ENCODE measurements at regions not wholly inside any gene's neighbourhood (a gene's known extent, or its start where the extent isn't known, plus 50 kb on each side); places are given as distances from the start of the nearest gene placed in this dataset.
"Not testable (repeated sequence)": the region's sequence is repeated elsewhere in the genome, so short reads cannot be mapped to it uniquely, and the experiment has no call there.

DNA sequence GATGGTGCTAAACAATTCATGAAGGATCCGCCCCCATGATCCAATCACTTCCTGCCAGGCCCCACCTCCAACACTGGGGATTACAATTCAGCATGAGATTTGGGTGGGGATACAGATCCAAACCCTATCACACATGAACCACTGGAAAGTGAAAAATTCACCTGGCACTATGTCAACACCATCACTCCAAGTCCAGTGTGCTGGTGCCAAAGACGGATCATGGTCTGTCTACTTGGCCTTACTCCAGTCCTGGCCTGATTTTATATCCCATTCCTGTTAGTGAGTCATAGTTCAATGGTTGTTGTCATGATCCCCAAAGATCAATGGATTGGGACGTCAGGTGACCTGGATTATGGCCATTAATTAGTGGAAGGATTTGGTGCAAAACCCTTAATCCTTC is 147.4 kb upstream of the RPS23 start:
- DNase-seq (ENCODE audit: low spot score) = no peak

DNA sequence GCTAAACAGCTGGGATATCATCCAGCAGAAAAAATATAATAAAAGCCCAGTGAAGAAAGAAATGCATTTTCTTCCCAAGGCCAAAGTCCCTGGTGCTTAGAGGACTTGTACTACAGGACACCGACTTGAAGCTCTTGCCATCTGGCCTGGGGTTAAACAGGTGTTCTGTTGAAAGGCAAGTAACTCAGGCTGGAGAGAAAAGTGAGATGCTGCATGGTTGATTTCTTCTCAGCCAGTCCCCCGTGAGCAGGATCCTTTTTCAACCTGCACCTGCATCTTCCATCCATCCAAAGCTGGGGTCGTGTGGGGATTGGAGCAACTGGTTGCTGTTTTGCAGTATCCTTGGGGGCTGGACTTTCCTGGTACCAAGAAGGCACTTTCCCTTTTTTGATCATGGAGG is 146.1 kb upstream of the RPS23 start:
- DNase-seq (ENCODE audit: low spot score) = no peak

DNA sequence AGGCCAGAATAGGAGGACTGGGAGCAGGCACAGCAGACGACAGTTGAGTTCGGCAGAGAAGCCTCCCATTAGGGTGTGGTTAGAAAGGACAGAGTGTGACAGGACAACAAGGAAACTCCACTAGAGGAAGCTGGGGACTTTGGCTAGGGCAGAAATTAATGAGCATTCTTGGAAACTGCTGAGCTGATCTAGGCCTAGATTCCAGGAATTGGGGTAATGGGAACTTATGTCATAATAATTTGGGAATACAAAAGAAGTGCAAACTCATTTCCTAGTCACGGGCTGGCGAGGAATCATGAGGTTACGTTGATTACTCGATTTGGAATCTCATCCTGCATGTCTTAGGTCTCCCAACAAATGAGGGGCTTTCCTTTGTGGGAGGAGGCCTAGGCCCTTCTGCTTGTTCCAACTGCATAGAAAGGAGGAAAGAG is 144.6 kb upstream of the RPS23 start:
- no peak for DNase-seq (ENCODE audit: low spot score)

DNA sequence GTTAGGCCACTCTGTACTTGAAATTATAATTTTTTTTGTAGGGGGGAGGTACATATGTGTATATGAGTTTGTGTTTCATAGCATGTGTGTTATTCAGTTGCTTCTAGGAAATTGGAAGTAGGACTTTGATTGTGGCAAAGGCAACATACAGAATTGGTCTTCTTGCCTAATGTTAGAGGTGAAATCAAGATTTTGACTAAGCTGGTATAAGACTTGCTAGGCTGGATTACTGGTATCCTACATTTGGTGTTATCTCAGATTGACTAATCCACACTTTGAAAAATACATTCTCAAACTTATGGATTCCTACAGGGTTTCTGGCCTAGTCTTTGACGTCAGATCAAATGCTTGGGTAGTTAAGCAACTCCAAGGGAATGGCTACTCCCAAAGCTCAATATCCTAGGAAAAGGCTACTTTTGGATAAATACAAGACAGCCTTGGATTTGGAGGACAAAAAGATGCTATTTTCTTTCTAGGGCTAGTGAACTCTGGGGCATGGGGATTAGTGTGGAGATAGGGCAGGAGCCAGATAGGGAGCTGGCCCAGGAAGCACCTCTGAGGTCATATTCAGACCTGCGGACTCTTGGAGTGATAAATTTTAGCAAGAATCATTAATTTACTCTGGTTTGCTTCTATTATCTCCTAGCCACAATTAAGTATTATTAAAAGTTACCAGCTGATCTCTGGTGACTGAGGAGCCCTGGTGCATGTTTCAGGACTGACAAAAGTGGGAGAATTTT is 144.0 kb upstream of the RPS23 start:
- DNase-seq (ENCODE audit: low spot score) = no peak

DNA sequence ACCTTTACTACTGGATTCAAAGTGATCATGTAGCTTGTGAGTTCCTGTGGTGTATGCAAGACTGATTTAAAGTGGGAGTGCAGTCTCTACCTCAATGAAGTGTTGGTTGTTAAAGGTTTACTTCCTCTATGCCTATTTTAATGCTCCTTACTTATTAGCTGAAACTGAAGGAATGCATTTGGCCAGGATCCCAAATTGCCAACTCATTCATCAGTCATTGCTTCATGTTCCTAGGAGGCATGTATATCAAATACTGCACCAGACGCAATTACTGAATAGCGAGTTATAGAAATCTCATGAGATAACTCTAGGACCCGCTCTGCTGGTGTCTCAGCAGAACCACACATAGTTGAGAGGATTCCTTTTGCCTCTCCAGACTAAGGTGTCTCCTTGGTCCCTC is 143.0 kb upstream of the RPS23 start:
- peak; percentile 64 for DNase-seq (ENCODE audit: low spot score)

DNA sequence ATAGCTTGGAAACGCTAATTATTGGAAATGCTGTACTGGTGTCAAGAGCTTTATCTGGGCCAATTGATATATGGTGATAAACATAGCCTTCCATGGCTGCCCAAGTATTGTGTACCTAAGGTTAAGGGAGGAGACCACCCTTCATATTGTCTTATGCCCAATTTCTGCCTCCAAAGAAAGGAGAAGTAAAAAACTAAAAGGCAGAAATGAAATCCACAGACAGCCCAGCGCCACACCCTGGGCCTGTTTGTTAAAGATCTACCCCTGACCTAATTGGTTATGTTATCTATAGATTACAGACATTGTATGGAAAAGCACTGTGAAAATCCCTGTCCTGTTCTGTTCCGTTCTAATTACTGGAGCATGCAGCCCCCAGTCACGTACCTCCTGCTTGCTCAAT is 142.4 kb upstream of the RPS23 start:
- not testable (repeated sequence) for DNase-seq (ENCODE audit: low spot score)

DNA sequence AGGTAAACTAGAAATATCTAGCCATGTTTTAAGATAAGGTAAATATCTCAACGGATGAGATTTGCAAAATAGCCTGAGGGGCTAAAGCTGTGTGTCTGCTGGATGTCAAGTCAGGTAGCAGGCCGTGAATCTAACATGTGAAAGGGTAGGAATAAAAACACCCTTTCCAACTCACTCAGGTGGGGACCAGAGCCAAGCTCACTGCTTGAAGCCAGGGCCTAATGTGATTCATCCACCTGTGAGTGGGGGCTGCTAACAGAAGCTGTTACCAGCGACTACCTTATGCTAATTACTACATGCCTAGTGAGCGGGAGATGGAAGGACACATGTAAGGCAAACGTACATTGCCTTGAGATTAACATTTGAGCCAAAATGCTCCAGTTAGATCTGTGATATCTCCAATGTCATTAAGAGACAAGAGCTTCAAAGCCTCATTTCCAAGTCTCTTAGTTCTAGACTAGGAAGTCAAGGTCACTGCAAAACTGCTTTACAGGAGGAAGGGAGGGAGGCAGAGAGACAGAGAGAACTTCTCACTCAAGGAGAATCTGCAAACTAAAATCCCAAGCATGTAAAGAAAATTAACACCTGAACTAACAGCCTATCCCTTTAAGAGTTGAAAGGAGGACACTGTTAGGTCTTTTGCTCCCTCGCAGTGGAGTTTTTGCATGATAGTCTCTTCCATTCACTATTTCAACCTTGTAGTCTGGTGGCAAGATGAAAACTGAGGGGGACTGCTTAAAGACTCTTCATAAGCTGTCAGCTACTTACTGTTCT is 141.6 kb upstream of the RPS23 start:
- no peak for DNase-seq (ENCODE audit: low spot score)

DNA sequence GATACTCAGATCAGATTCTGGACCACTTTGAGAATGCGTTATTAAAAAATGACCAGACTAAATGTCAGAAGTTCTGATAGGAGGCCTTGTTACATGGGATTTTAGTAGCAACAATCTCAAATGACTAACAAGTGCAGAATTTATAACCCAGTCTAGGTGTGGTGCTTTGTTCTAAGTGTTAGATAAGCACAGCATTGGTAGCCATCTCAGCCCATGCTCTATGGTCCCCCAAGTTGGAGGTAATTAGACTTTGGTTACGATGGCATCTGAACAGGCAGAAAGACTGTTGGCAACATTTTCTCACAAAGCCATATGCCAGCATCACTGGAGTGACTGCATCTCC is 140.4 kb upstream of the RPS23 start:
- DNase-seq (ENCODE audit: low spot score) = peak; percentile 49

DNA sequence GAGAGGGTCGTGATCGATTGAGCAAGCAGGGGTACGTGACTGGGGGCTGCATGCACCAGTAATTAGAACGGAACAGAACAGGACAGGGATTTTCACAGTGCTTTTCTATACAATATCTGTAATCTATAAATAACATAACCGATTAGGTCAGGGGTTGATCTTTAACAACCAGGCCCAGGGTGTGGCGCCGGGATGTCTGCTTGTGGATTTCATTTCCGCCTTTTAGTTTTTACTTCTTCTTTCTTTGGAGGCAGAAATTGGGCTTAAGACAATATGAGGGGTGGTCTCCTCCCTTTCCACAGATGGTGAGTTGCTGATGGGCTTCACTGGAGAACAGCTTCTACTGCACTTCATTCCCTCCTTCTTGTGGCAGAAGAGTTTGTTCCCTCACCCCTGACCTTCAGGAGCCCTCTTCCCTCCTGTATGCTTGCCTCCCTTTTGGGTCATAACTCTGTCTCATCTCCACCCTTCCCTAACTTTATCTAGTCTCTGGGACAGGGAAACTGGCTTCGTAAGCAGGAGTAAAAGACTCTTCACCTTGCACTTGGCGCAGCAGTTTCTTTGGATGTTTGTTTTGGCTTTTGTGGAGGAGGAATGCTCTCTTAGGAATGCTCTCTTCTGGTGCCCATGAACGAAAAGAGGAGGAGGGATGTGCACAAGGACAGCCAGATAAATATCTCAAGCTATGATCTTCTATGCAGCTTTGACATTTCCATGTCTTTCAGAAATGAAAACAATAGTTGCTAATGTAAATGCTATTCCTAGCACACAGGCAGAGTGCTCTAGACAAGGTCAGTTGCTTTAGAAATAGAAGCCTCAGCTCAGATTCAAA is 139.8 kb upstream of the RPS23 start:
- DNase-seq (ENCODE audit: low spot score) = no peak

DNA sequence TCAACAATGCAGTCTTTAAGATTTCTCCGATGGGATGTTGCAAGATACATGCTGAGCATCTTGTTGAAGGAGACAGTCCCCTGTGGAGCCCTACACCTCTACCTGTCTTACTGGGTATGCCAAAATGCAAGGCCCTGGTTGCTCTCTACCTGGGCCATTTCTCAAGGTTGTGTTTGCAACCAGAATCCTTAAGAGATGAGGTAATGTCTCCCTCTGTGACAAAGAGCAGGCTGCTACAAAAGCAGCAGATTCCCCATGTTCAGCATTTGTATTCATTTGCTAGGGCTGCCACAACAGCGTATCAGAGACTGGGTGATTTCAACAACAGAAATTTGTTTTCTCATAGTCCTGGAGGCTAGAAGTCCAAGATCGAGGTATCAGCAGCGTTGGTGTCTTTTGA is 138.4 kb upstream of the RPS23 start:
- no peak for DNase-seq (ENCODE audit: low spot score)

DNA sequence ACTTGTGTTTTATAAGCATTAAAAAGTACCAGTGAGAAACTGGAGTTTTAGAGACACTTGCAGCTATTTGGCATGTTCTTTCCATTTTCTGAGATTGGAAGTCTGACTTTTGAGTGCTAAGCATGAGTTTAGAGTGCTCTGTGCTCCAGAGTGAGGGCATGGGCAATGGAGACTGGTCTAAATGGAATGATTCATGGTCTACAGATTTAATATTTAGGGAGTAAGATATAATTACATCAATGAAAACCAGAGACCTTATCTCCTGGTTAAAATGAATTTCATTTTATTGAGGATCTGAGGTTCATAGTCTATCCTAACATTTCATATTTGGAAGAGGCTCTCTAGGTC is 135.9 kb upstream of the RPS23 start:
- no peak for DNase-seq (ENCODE audit: low spot score)

DNA sequence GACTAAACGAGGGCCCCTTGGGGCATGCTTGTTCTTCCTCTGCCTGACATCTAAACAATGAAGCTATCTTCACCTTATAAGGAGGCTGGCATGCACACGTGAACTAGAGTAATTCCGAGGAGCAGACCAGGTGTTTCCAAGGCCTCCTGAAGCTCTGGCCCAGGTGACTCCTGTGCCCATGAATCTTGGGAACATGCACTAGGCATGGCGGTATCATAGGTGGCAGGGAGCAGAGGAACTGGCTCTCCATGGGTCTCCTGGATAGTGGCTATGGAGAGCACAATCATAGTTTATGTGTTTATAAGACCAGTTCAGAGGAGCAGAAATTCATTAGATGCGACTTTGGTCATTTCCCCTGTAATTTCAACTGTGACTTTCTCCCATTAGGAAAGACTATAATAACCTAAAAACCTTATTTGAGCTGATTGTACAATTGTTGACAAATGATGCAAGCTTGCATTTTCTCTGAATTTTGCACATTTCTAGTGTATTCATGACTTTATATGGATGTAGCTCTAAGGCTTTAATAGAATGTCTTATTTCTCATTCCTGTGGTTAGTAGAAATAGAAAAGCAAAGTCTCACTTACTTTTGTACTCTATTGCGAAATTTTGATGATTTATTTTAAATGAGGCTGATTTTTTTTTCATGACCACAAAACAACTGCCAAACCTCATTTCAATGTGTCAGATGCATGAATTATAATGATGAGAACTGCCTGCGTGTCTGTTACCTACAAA is 135.3 kb upstream of the RPS23 start:
- DNase-seq (ENCODE audit: low spot score) = peak; percentile 16

DNA sequence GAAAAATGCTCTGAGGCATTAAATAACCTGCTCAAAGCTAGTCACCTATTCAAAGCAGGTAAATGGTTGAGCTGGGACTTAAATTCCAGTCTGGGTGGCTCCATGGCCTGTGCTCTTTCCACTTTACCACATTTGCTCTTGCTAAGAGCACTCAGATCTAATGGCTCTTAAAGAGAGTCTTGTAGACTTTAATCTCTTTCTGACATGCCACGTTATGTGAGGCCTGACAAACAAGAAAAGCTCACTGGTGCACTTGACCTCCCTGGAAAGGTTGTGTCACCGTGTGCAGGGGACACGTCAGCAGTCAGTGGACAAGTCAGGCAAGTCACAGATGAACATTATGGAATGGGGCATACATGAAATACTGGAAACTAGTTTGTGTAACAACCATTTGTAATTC is 129.9 kb upstream of the RPS23 start:
- no peak for DNase-seq (ENCODE audit: low spot score)

DNA sequence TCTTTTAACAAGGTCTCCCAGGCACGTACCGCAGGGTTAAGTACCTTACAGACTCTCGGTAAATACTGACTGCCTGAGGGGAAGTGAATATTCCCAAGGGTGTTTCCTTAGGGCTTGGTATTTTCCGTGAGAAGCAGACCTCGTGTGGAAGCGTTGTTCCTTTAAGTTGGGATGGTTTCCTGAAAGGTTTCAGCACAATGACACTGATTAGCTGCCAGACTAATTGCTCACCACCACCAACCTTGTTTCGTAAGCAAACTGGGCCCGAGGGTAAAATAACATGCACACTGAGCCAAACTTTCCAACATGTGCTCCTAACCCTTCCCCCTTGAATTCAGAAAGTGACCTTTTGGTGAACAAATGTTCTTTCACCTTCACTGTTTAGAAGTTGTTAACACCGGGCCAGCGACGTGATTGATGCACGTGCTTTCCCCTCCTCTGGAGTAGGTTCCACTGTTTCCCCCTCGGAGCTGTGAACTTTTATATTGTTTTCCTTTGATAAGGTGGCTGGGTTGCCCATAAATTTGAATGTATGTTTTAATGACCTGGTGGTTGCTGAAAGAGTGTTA is 128.1 kb upstream of the RPS23 start:
- DNase-seq (ENCODE audit: low spot score) = no peak

DNA sequence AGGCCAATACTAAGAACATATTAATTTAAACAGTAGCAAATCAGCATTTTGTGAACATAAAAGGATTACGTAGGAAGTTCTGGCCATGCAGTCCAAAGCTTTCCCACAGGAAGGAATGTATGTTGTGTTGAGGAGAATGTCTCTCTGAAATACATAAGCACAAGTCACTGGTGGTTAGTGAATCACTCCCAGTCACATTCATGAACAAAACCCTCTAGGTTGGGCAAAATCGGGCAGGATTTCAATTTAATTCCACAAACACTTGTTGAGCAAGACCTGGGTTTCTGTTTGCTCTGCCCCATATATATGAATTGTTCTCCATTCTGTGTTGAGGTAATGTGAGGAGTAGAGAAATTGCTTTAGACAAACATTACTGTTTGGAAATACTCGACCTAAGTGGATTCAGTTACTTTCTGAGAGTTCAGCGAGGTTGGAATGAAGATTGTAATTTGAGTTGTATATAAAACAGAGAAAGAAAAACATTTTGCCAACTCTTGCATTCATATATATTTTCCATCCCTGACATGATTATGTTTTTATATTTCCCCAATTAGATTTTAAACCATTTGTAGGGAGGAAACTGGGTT is 127.6 kb upstream of the RPS23 start:
- DNase-seq (ENCODE audit: low spot score) = no peak

DNA sequence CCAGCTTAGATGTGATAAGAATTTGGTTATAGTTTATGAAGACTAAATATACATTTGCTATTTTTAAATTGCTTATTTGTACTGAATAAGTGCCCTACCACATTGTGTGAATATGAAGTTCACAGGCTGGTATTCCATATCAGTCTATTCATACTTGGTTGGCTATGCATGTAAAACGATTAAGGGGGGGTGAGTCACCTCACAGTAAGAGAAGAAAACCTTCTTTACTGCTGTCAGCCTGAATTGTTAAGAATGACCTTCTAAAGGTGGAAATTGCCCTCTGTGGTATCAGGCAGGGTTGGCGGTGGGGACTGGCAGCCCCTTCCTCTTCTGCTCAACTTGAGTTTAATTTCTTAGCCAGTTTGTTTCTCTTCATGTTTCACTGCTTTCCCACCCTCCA is 127.0 kb upstream of the RPS23 start:
- no peak for DNase-seq (ENCODE audit: low spot score)

DNA sequence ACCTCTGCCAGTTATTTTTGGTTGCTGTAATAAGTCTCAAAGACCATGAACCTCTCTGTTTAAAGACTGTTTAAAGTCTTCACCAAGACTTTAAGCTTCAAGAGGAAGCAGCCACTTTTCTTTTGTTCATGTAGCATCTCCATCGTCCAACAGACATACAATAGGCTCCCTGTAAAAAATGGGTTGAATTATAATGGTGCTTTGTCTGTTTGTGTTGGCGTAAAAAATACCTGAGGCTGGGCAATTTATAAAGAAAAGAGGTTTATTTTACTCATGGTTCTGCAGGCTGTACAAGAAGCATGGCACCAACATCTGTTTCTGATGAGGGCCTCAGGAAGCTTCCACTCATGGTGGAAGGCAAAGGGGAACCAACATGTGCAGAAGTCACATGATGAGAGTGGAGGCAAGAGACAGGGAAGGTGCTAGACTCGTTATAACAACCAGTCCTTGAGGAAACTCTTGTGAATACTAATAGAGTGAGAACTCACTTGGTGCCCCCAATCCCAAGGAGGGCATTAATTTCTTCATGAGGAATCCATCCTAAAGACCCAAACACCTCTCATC is 126.3 kb upstream of the RPS23 start:
- DNase-seq (ENCODE audit: low spot score) = no peak

DNA sequence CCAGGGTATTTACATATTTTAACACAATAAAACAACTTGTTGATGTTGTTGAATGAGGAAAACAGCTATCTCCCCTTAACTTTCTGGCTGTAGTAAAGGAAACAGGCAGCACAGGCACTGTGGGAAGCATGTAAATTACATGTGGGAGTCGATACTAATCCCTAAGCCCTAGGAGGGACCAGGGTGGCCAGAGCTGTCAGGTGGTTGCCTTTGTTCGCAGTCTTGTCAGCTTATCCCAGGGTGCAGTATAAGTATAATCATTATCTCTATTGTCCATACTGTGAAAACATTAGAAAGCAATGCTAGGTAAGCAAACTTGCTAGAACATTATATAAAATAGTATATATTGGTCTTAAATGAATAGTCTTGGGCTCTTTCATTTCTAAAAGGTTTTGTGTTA is 125.6 kb upstream of the RPS23 start:
- DNase-seq (ENCODE audit: low spot score) = no peak

DNA sequence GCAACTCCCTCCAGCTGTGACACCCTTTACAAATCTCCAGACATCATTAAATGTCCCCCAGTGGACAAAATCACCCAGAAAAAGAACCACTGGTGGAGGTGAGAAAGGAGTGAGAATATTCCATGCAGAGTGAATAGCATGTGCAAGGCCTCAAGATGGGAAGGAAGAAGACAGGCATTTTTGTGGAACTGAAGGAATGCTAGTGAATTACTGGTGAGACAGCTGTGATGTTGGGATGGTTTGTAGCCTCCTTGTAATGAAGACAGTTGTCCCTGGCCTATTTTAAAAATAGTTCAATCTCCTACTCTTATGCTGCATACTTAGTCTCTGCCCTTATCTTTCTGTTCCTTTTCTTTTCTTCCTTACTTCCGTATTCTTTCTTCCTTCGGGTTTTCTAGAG is 124.9 kb upstream of the RPS23 start:
- no peak for DNase-seq (ENCODE audit: low spot score)

DNA sequence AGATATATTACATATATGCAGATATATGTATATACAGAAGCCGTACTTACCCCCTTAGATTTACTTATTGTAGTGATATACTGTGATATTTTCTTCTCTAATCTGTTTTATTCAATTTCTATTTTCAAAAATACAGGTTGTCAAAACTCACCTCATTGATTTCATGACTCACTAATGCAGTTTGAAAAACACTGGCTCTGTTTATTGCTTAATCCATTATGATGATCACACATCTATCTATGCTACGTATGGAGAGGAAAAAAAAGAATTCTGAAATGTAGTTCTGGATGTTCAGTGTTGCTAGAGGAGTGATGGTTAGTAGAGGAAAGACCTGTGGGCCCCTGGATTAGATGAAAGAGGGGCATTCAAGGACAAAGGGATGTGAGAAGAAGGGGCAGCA is 121.0 kb upstream of the RPS23 start:
- no peak for DNase-seq (ENCODE audit: low spot score)

DNA sequence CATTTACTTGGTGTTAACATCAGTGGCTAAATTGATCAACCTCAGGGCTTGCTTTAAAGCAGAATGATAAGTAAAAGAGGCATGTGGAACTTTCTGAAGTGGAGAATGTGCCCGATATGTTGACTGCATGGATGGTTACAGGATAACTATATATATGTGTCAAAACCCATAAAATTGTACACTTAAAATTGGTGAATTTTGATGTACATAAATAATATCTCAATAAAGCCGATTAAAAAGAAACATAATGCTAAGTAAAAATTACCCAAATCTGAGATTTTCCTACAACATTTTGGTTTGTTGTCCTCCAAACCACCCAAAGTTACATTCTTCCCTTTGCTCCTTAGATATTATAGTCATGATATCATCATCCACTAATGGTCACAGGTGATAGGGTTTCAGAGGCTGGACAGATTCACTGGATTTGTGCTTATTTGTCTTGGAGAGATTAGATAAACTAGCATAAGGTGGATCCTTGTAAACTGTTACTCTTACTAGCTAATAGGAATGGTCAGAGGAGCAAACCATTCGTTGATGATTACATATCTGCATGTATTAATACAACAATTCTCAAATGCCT is 119.7 kb upstream of the RPS23 start:
- no peak for DNase-seq (ENCODE audit: low spot score)

Data from LoVo (cell line).